ENCODE measurements at regions not wholly inside any gene's neighbourhood (a gene's known extent, or its start where the extent isn't known, plus 50 kb on each side); places are given as distances from the start of the nearest gene placed in this dataset.

DNA sequence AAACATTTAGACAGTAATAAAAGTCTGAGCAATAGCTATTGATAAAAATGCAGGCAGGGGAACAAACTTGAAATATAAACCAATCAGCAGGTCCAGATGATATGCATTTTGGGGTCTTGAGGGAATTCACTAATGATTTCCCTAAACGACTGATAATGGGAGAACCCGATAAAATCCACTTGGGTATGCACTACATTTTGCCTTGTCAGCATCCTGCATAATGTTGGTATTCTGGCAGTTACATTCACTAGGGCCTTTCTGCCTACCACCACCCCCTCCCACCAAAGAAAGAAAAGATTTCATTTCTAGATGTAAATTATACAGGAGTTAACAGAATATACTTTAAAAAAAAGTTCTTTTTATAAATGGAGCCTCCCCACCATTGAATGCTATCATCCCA, 63.5 kb upstream of the IL1RAPL2 start:
- H3K36me3 Mint-ChIP-seq: no peaks in the 10 kb centered on the region

GRCh38 chrX:104488811-104489210, 77.2 kb upstream of the IL1RAPL2 start:
- Histone ChIP-seq H3K4me2 (replicated peaks; ENCODE audit: extremely low read depth, low read length, poor library complexity, severe bottlenecking) (no peak overlapping the region), H3K36me3 (replicated peaks in 1 of 2; ENCODE audit: control insufficient read depth in 1 of 2, insufficient read depth in 2 of 2, low read length in 2 of 2) (no peaks in the 10 kb centered on the region), H3K4me3 (replicated peaks in 1 of 3; ENCODE audit: low read depth in 2 of 3, low read length in 3 of 3) (no peak overlapping the region), H3K9ac (ENCODE audit: insufficient read depth, low read length, poor library complexity, severe bottlenecking) (no peak overlapping the region), H3K27ac (ENCODE audit: low read depth in 1 of 2, low read length in 2 of 2) (no peak overlapping the region), H3K4me1 (ENCODE audit: control insufficient read depth in 1 of 2, insufficient read depth in 2 of 2, low read length in 2 of 2) (no peaks in the 10 kb centered on the region), H2AFZ (ENCODE audit: insufficient read depth, low read depth, low read length, poor library complexity, severe bottlenecking) (no peak overlapping the region), H4K20me1 (ENCODE audit: insufficient read depth, low read length) (no peaks in the 10 kb centered on the region), H3K9me3 (replicated peaks in 1 of 2; ENCODE audit: control insufficient read depth in 1 of 2, insufficient read depth in 1 of 2, low read length in 2 of 2) (no peaks in the 10 kb centered on the region), H3K27me3 (ENCODE audit: control insufficient read depth in 2 of 2, insufficient read depth in 2 of 2, low read length in 2 of 2) (no peaks in the 10 kb centered on the region), H3K79me2 (ENCODE audit: insufficient read depth, low read length) (no peaks in the 10 kb centered on the region)
- no peak overlapping the region for H3K27ac Mint-ChIP-seq
- no peak overlapping the region for H3K4me3 Mint-ChIP-seq
- TF ChIP-seq CTCF (IDR thresholded peaks at IDR 0.05): no peak
- H3K36me3 Mint-ChIP-seq: no peaks in the 10 kb centered on the region
- peaks cover 0 to 9% (median 1%) of the 10 kb centered on the region in 3 donors for H3K27me3 Mint-ChIP-seq (ENCODE audit: low read depth in 3 of 3)
- no peak for DNase-seq
- no CpG with 5 or more reads among the region's 1 CpG for WGBS (ENCODE audit: insufficient coverage)
- H3K9me3 Mint-ChIP-seq: peaks cover 0 to 2% (median 0%) of the 10 kb centered on the region in 7 donors
- intact Hi-C loops (cut with micrococcal nuclease): no loop called here
- H3K4me1 Mint-ChIP-seq: no peaks in the 10 kb centered on the region

More for the DNA sequence above, 63.5 kb upstream of the IL1RAPL2 start:
- Mint-ChIP-seq H3K9me3 (no peaks in the 10 kb centered on the region), H3K27me3 (ENCODE audit: low read depth in 3 of 3) (peaks cover 0 to 1% (median 0%) of the 10 kb centered on the region in 3 donors), H3K4me1 (no peaks in the 10 kb centered on the region), H3K27ac (no peak overlapping the region), H3K4me3 (no peak overlapping the region)
- Histone ChIP-seq H3K27ac (ENCODE audit: low read depth in 1 of 2, low read length in 2 of 2) (no peak overlapping the region), H3K9me3 (replicated peaks in 1 of 2; ENCODE audit: control insufficient read depth in 1 of 2, insufficient read depth in 1 of 2, low read length in 2 of 2) (no peaks in the 10 kb centered on the region), H3K9ac (ENCODE audit: insufficient read depth, low read length, poor library complexity, severe bottlenecking) (no peak overlapping the region), H2AFZ (ENCODE audit: insufficient read depth, low read depth, low read length, poor library complexity, severe bottlenecking) (no peak overlapping the region), H4K20me1 (ENCODE audit: insufficient read depth, low read length) (no peaks in the 10 kb centered on the region), H3K36me3 (replicated peaks in 1 of 2; ENCODE audit: control insufficient read depth in 1 of 2, insufficient read depth in 2 of 2, low read length in 2 of 2) (no peaks in the 10 kb centered on the region), H3K27me3 (ENCODE audit: control insufficient read depth in 2 of 2, insufficient read depth in 2 of 2, low read length in 2 of 2) (no peaks in the 10 kb centered on the region), H3K4me2 (replicated peaks; ENCODE audit: extremely low read depth, low read length, poor library complexity, severe bottlenecking) (no peak overlapping the region), H3K4me1 (ENCODE audit: control insufficient read depth in 1 of 2, insufficient read depth in 2 of 2, low read length in 2 of 2) (no peaks in the 10 kb centered on the region), H3K79me2 (ENCODE audit: insufficient read depth, low read length) (no peaks in the 10 kb centered on the region), H3K4me3 (replicated peaks in 1 of 3; ENCODE audit: low read depth in 2 of 3, low read length in 3 of 3) (no peak overlapping the region)
- WGBS (ENCODE audit: insufficient coverage): no CpG with 5 or more reads among the region's 2 CpGs
- no peak for DNase-seq
- intact Hi-C loops (cut with micrococcal nuclease): no loop called here
- TF ChIP-seq CTCF (IDR thresholded peaks at IDR 0.05): no peak

Data from CD14-positive monocyte (primary cell).